ENCODE measurements at regions not wholly inside any gene's neighbourhood (a gene's known extent, or its start where the extent isn't known, plus 50 kb on each side); places are given as distances from the start of the nearest gene placed in this dataset.
A peak's percentile ranks its signal among the peaks of the same experiment; 100 is the strongest.

DNA sequence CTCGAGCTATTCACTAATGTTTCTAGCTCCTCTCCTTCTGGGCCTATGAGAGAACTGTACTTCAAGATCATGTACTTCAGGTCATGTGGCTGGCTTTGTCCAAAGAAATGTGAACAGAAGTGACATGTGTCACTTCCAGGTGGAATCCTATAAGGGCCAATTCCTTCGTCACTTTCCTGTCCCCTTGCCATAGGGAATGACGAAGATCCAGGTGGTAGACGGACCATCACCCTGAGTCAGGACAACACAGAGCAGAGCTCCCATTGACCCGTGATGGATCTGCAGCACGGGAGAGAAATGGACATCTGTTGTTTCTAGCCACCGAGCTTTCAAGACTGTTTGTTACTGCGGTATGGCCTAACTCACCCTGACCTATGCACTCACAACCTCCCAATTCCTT, 157.0 kb downstream of the DRD1 start:
- DNase-seq (ENCODE audit: low read depth), result no peak

DNA sequence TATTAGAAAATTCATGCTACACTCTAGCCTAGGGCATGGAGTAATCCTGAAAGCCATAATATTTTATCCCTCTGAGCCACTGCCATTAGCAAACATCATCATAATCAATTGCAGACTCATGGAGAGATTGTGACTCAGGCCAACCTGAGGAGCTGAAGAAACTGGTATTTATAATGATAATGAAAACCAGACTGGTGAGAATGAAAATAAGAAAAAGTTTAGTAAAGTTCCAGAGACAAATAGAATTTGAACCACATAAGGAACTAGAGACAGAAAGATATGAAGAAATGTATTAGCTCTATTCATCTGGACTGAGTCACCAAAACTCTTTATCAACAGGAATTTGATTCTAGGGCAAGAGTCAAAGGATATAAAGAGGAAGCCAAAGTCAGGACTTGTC, 158.7 kb downstream of the DRD1 start:
- DNase-seq (ENCODE audit: low read depth), result no peak

- DNase-seq (ENCODE audit: low read depth), result no peak
Measured at GRCh38 chr5:175284806-175285205, 159.2 kb downstream of the DRD1 start.

DNA sequence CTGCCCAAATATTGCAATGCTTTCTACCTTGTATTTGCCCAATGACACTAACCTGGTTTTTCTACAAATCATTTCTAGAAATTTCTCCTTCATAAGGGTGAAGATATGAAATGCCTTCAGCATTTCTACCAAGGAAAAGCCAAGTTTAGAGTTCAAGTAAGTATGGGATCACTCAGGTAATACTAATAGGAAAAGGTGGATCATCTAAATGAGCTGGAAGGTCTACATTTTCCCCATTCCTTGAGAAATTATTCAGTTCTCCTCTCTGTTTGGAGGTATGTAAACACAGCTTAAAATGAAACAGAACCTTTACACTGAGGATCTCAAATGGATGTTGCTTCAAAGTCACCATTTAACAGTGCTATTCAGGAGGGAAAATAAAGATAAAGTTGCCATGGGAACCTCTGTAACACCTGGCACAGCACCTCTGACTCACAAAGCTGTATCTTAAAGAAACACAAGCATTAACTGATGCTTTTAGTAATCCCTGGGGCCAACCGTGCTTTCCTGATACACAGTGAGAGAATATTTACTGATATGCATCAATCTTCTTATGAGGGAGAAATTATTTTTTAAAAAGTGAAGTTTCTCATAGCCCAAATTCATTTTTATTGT, 161.3 kb downstream of the DRD1 start:
- no peak for DNase-seq (ENCODE audit: low read depth)

GRCh38 chr5:175281714-175282113, 162.3 kb downstream of the DRD1 start:
- DNase-seq (ENCODE audit: low read depth), result no peak

DNA sequence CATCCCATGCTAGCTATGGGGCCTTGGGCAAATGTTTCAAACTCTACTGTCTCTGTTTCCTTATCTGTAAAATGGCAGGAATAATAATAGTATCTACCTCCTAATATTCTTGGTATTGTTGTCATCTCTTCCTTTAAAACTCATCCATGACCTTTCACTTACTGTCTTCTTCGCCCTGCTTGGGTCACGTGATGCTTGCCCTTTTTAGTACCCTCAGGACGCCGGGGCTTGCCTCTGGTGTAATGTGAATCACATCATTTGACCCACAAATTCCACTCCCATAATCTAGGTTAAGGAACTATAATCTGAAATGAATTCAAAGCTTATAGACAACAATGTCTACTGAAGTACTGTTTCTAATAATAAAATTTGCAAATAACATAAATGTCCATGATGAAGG, 162.7 kb downstream of the DRD1 start:
- DNase-seq (ENCODE audit: low read depth), result no peak

- DNase-seq (ENCODE audit: low read depth), result no peak
Measured at GRCh38 chr5:175279506-175279905, 164.5 kb downstream of the DRD1 start.

DNA sequence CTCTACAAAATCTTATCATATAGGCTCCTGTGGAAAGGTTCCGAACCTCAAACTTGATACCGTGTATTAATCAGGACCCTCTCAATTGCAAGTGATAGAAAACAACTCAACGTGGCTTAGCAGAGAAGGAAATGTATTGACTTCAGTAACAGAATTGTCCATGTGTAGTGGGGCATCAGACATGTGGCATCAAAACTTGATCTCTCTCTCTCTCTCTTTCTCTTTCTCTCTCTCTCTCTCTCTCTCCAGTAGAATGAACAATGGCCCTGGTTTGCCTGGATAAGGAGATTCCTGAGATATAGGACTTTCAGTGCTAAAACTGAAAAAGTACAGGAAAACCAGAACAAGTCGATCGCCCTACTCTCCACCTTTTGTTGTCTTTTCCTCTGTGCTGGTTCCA, 168.2 kb downstream of the DRD1 start:
- no peak for DNase-seq (ENCODE audit: low read depth)

- DNase-seq (ENCODE audit: low read depth), result no peak
Measured at GRCh38 chr5:175275097-175275496, 168.9 kb downstream of the DRD1 start.

GRCh38 chr5:175274171-175274570, 169.8 kb downstream of the DRD1 start:
- DNase-seq (ENCODE audit: low read depth), result no peak

DNA sequence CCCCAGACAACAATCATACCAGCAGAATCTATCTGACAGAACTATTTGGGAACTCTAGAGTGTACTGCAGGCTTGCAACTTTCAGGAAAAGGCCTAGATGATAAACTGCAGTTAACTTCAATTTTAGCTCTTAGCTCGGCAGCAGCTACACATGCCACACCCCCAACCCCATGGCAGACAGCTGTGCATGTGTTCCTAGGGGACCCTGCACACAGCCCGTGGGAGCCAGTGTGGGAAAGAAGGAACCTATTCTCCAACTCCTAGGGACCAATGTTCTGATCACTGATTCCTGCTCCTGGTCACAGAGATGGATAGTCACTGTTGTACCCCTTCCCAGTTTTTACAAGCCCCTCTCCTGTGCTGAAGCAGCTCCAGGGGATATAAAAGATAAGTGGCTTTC, 179.6 kb downstream of the DRD1 start:
- DNase-seq (ENCODE audit: low read depth), result no peak

DNA sequence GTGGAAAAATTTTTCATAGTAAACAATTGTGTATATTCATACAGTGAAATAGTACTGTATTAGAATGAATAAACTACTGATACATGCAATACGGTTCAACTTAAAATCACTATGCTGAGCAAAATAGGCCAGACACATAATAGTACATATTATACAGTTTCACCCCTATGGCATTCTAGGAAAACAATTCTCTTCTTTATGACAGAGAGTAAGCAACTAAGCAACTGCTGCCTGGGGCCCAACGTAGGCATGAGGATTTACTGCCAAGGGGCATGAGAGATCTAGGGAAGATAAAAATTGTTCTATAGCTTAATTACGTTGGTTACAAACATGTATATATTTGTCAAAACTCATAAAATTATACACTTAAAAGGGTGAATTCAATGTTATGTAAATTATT, 180.2 kb downstream of the DRD1 start:
- DNase-seq (ENCODE audit: low read depth), result no peak

DNA sequence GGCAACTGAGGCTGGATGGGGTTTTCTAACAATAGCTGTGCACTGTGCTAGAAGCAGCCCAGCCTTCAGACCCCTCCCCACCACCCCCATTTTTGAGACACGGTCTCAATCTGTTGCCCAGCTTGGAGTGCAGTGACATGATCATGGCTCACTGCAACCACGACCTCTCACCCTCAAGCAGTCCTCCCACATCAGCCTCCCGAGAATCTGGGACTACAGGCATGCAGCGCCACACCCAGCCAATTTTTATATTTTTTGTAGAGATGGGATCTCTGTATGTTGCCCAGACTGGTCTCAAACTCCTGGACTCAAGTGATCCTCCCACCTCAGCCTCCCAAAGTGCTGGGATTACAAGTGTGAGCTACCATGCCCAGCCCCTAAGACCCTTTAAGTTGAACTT, 182.5 kb downstream of the DRD1 start:
- no peak for DNase-seq (ENCODE audit: low read depth)

DNA sequence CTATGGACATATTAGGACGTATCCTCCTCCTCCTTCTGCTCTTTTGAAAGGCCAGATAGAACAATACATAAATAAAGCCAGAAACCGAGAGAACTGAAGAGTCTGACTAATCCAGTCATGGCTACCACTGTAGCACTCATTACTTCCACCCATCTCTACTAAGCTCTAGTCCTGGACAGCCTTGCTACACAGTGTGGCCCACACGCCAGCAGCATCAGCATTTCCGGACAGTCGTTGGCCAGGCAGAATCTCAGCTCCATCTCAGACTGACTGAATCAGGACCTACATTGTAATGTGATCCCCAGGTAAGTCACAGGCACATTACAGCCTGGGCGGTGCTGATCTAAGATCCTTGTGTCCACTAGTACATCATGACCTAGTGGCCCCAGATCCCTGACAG, 182.9 kb downstream of the DRD1 start:
- peak; percentile 37 for DNase-seq (ENCODE audit: low read depth)

GRCh38 chr5:175257847-175258194, 186.2 kb downstream of the DRD1 start:
- DNase-seq (ENCODE audit: low read depth), result no peak

DNA sequence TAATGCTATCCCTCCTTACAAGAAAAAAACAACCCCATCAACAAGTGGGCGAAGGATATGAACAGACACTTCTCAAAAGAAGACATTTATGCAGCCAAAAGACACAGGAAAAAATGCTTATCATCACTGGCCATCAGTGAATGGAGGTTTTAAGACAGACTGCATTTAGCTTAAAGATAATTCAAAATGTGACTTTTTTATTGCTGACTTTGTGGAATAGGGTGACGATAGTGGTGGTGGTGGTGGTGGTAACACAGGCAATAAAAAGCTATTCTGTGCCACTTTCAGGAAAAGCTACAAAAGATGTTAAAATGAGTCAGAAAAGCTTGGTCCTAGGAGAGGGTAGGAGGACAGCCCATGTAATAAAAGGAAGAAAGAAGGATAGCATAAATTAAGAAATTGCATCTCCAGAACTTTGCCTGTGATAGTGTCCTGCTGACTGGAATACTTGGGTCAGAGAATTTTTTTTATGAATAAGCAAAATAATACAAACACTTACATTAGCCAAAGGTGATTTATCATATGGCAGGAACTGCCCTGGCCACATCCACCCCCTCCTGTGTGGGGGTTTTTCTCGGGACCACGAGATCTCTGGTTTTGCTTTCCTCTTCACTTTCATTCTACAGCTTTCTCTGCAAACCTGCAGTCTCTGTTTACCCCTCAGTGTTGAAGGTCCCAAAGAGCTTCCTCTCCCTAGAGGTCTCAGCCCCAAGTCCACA, 186.7 kb downstream of the DRD1 start:
- DNase-seq (ENCODE audit: low read depth), result no peak

DNA sequence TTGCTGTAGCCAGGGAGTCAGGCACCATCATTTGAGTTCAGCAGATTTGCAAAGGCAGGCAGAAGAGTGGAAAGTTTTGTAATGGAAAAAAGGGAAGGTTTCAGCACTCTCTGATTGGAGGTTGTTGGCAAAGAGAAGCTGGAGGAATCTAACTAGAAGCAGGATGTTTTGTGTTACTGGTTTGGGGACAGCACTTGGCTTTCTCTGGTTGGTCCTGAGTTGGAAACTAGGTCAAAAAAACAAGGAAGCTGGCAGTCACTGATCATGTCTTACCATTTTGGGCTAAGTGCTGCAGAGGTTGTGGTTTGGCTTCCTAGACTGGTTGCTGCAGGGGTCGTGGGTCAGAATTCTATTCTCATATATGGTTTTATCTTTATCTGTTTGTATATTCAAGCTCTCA, 189.8 kb downstream of the DRD1 start:
- DNase-seq (ENCODE audit: low read depth), result no peak

DNA sequence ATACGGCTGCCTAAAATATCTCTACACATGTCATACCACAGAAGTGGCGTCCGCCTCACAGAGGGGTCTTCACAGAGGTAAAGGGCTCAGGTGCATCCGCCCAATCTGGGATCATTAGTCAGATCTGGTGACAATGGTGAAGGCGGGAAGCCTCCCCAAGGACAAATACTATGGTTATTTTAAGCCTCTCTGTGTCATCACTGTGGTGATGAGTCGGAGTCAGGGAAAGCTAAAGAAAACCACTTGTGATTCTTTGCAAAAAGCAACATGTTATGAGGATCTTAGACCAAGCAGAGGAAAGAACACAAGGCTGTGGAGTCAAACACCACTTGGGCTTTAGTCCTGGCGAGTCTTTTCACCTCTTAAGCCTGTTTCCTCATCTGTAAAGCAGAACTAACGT, 190.4 kb downstream of the DRD1 start:
- DNase-seq (ENCODE audit: low read depth), result peak; percentile 6

DNA sequence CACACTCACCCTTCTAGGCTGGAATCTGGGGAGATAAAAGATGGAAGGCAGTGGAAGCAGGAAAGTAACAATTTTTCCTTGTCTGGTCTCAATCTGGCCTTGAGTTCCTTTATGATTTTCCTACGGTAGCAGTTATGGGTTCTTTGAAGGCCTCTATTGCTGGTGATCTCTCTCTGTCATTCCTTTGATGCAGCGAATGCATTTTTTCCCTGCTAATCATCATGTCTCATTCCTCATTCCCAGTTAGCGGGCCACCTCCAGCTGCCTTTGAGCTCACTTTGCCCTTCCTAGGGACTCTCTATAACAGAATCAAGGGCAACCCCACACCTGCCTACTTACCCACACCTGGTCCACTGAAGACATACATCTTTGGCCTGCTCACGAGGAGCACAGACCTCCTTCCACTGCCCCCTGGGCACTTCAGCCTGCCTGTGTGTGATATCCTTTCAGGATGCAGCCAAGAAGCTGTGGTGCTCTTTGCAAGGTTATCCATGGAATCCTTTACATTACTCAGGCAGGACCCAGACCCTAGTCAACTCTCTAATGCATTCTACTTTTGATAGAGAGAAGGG, 191.7 kb downstream of the DRD1 start:
- DNase-seq (ENCODE audit: low read depth), result peak; percentile 10

DNA sequence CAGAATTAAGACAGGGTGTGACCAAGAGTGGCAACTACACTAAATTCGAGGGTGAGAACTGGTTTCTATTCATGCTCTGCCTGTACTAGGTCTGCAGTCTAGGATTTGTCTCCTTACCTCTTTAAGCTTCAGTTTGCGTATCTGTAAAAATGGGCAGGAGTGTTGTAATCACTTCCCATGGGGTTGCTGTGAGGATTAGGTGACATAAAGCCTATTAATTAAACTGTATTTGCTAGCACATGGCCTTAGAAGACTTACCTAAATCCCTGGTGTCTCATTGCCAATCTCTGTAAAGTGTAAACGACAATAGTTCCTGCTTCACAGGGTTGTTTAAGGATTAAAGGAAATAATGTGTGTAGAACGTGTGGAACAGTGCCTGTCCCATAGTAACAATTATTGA, 193.6 kb downstream of the DRD1 start:
- DNase-seq (ENCODE audit: low read depth), result no peak

GRCh38 chr5:175248416-175248905, 195.5 kb downstream of the DRD1 start:
- no peak for DNase-seq (ENCODE audit: low read depth)

DNA sequence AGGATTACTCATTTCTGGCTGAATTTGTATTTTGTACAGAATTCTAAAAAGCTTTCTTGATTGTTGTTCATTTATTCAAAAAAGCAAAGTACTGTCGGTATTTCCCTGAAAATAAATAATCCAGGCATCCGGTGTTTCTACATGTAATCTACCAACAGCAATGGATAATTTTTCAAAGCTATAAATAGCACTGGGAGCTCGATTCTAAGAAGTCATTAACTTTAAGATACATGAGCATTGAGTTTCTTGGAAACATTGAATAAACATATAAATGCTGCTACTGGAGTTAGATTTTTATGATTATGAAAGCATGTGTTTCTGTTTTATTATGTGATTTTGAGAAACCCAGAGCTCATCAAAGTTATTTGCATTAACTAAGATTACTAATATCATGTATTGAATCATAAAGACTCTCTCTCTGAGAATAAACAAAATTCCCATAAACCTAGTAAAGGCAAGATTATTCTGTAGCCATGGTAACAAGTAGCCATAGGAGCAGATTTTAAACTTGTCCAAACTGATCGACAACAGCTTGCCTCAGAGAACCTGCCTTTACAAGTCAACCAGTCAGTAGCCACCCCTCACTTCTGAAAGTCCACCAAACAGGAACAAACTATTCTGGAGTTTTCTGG, 197.0 kb downstream of the DRD1 start:
- DNase-seq (ENCODE audit: low read depth), result peak; percentile 4

Data from HT1080 (cell line).